Vagina (tissue), 2 donors: ENCODE measurements at regions not wholly inside any gene's neighbourhood (a gene's known extent, or its start where the extent isn't known, plus 50 kb on each side); places are given as distances from the start of the nearest gene placed in this dataset.

Source experiments
- CTCF ChIP-seq, 3 experiments: fragments of 450-650 bp in 2 of 3; fragments of 200-600 bp in 1 of 3; sonication (generic) in 1 of 3; IDR thresholded peaks; one replicate each; pipeline ENCODE4 v1.5.1; 2017 to 2019; ENCODE audit warnings: antibody characterized with exemption in 3 of 3, mild to moderate bottlenecking in 2 of 3, moderate library complexity in 2 of 3
- POLR2A ChIP-seq, 2 donors: fragments of 450-650 bp; IDR thresholded peaks; one replicate each; pipeline ENCODE4 v1.6.1; 2017; ENCODE audit warnings: antibody characterized with exemption in 2 of 2, mild to moderate bottlenecking in 2 of 2, moderate library complexity in 2 of 2
- POLR2AphosphoS5 ChIP-seq, 2 donors: sonication (generic); formaldehyde crosslinking; IDR thresholded peaks; one replicate each; pipeline ENCODE4 v1.9.0; 2017; ENCODE audit warnings: antibody characterized with exemption in 2 of 2, mild to moderate bottlenecking in 2 of 2, low read depth in 1 of 2; ENCODE audit not compliant: insufficient read depth in 1 of 2

- TF ChIP-seq CTCF (IDR thresholded peaks at IDR 0.05) (no peak), POLR2A (IDR thresholded peaks at IDR 0.05) (no peak), POLR2AphosphoS5 (IDR thresholded peaks at IDR 0.05; ENCODE audit: insufficient read depth in 1 of 2, low read depth in 1 of 2) (no peak)
These were observed 165.7 kb upstream of the RREB1 start for GRCh38 chr6:6942091-6942490.
